Naive thymus-derived CD4-positive, alpha-beta T cell (primary cell): ENCODE measurements at regions not wholly inside any gene's neighbourhood (a gene's known extent, or its start where the extent isn't known, plus 50 kb on each side); places are given as distances from the start of the nearest gene placed in this dataset.
"Not testable (repeated sequence)": the region's sequence is repeated elsewhere in the genome, so short reads cannot be mapped to it uniquely, and the experiment has no call there.

ENCODE experiments used
- ATAC-seq: fragments of 150-1000 bp; cut with Tn5 transposase; 2 replicates; pipeline ENCODE4 v1.10.0; 2021; ENCODE audit warnings: mild to moderate bottlenecking, moderate library complexity
- CTCF ChIA-PET: fragments of 350-600 bp; sonication (Branson Sonifier 250); formaldehyde crosslinking; loops from one replicate; lab custom pipeline; 2021; ENCODE audit warnings: antibody characterized with exemption; lab: Charles Lee
- POLR2A ChIA-PET: fragments of 350-600 bp; sonication (Branson Sonifier 250); formaldehyde crosslinking; loops from one replicate; lab custom pipeline; 2021; ENCODE audit warnings: antibody characterized with exemption, inconsistent platforms; lab: Charles Lee
- DNase-seq, 9 donors: peaks; one replicate each; pipeline versions ENCODE4 v3.0.0 to v3.0.0-alpha.2; 2020 to 2022; ENCODE audit warnings: mixed read lengths in 1 of 9
- H3K27ac ChIP-seq: one replicate; pipeline ENCODE4 v1.7.0; 2013; ENCODE audit warnings: mild to moderate bottlenecking, low read depth, low read length, moderate library complexity
- H3K27me3 ChIP-seq, 2 donors: one replicate each; pipeline ENCODE4 v1.7.0; 2013; ENCODE audit warnings: low read length in 2 of 2, mild to moderate bottlenecking in 2 of 2, moderate library complexity in 2 of 2; ENCODE audit not compliant: control insufficient read depth in 2 of 2, insufficient read depth in 2 of 2
- H3K36me3 ChIP-seq, 3 experiments: 1 replicate in 2 of 3; 2 replicates in 1 of 3; pipeline ENCODE4 v1.7.0; 2013; ENCODE audit warnings: low read length in 3 of 3, mild to moderate bottlenecking in 3 of 3, moderate library complexity in 1 of 3; ENCODE audit not compliant: insufficient read depth in 3 of 3, control insufficient read depth in 2 of 3
- H3K4me1 ChIP-seq, 2 donors: one replicate each; pipeline ENCODE4 v1.7.0; 2013; ENCODE audit warnings: low read length in 2 of 2, mild to moderate bottlenecking in 2 of 2, moderate library complexity in 1 of 2; ENCODE audit not compliant: control insufficient read depth in 2 of 2, insufficient read depth in 2 of 2
- H3K4me3 ChIP-seq: 2 replicates; pipeline ENCODE4 v1.7.0; 2013; ENCODE audit warnings: mild to moderate bottlenecking, low read length
- H3K9me3 ChIP-seq, 3 experiments: 1 replicate in 2 of 3; 2 replicates in 1 of 3; pipeline ENCODE4 v1.7.0; 2013; ENCODE audit warnings: low read length in 3 of 3; ENCODE audit not compliant: control insufficient read depth in 2 of 3
- H3K27ac Mint-ChIP-seq, 9 donors: one replicate each; pipeline ENCODE4 v1.8.0; 2020 to 2022; ENCODE audit warnings: mixed read lengths in 9 of 9, mild to moderate bottlenecking in 8 of 9, moderate library complexity in 5 of 9, inconsistent platforms in 2 of 9
- H3K27me3 Mint-ChIP-seq, 5 donors: one replicate each; pipeline ENCODE4 v1.8.0; 2021 to 2022; ENCODE audit warnings: mixed read lengths in 5 of 5, mild to moderate bottlenecking in 1 of 5
- H3K36me3 Mint-ChIP-seq, 5 donors: one replicate each; pipeline ENCODE4 v1.8.0; 2020 to 2022; ENCODE audit warnings: mixed read lengths in 5 of 5, mild to moderate bottlenecking in 3 of 5, inconsistent platforms in 1 of 5
- H3K4me1 Mint-ChIP-seq, 7 donors: one replicate each; pipeline ENCODE4 v1.8.0; 2020 to 2022; ENCODE audit warnings: mixed read lengths in 7 of 7, mild to moderate bottlenecking in 3 of 7, inconsistent platforms in 1 of 7
- H3K4me3 Mint-ChIP-seq, 10 donors: one replicate each; pipeline ENCODE4 v1.8.0; 2020 to 2022; ENCODE audit warnings: mild to moderate bottlenecking in 10 of 10, mixed read lengths in 10 of 10, moderate library complexity in 6 of 10, inconsistent platforms in 2 of 10
- H3K9me3 Mint-ChIP-seq, 11 donors: one replicate each; pipeline ENCODE4 v1.8.0; 2020 to 2022; ENCODE audit warnings: mixed read lengths in 11 of 11, mild to moderate bottlenecking in 4 of 11, inconsistent platforms in 1 of 11, moderate library complexity in 1 of 11
- intact Hi-C, 2 donors: fragments of 100-400 bp; cut with micrococcal nuclease; formaldehyde crosslinking; loops; one replicate each; pipeline ENCODE4 v1.15.1; 2023

DNA sequence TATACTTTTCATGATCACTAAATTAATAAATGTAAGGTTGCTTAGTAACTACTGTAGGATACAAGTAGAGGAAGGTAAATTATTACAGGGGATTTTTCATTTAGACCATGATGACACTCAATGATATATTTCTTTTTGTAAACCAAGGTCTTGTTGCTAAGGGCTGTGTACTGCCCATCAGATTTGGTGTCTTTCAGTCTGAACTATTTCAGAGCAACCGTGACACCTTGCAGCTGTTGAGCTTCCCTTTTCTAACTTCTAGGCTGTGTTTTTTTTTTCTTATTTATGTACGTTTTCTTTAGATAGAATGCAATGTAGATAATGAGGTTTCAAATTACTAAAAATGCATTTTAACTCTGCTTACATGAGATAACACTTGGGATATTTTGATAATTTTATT, 292.0 kb upstream of the MBL2 start:
- DNase-seq (no peak), ATAC-seq (no peak)
- H3K9me3 Mint-ChIP-seq, result peaks cover 0 to 19% (median 8%) of the 10 kb centered on the region in 11 donors
- no peak overlapping the region for H3K4me3 Mint-ChIP-seq
- Histone ChIP-seq H3K4me3 (no peak overlapping the region), H3K27me3 (no peaks in the 10 kb centered on the region), H3K36me3 (no peaks in the 10 kb centered on the region), H3K27ac (no peak overlapping the region), H3K9me3 (no peaks in the 10 kb centered on the region), H3K4me1 (no peaks in the 10 kb centered on the region)
- intact Hi-C loops, result no loop called here
- no peaks in the 10 kb centered on the region for H3K36me3 Mint-ChIP-seq
- CTCF ChIA-PET, result no interaction called here
- no peaks in the 10 kb centered on the region for H3K27me3 Mint-ChIP-seq
- no peaks in the 10 kb centered on the region for H3K4me1 Mint-ChIP-seq
- no peak overlapping the region for H3K27ac Mint-ChIP-seq
- POLR2A ChIA-PET, result no interaction called here

DNA sequence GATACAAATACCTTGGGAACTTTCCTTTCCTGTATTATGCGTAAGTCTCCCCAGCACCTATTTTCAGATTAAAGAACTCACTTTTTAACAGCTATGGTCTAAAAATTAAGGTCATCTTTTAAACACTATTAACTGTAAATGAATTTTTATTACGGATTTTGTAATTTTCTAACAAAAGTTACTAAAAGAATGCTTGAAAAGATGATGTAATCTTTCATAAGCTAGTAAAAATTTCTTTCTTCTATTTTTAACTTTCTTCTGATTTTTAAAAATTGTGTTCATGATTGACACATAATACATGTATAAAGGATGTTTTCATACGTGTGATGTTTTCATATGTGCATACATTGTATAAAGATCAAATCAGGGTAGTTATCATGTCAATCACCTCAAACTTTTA, 291.2 kb upstream of the MBL2 start:
- H3K27ac ChIP-seq, result no peak overlapping the region
- H3K9me3 ChIP-seq, result no peaks in the 10 kb centered on the region
- no peak for DNase-seq
- no peaks in the 10 kb centered on the region for H3K36me3 ChIP-seq
- Mint-ChIP-seq H3K9me3 (peaks cover 0 to 18% (median 7%) of the 10 kb centered on the region in 11 donors), H3K4me3 (no peak overlapping the region), H3K36me3 (no peaks in the 10 kb centered on the region), H3K27ac (no peak overlapping the region), H3K27me3 (no peaks in the 10 kb centered on the region), H3K4me1 (no peaks in the 10 kb centered on the region)
- ChIA-PET POLR2A (no interaction called here), CTCF (no interaction called here)
- no peak overlapping the region for H3K4me3 ChIP-seq
- intact Hi-C loops, result no loop called here
- no peak for ATAC-seq
- no peaks in the 10 kb centered on the region for H3K4me1 ChIP-seq
- H3K27me3 ChIP-seq, result no peaks in the 10 kb centered on the region

DNA sequence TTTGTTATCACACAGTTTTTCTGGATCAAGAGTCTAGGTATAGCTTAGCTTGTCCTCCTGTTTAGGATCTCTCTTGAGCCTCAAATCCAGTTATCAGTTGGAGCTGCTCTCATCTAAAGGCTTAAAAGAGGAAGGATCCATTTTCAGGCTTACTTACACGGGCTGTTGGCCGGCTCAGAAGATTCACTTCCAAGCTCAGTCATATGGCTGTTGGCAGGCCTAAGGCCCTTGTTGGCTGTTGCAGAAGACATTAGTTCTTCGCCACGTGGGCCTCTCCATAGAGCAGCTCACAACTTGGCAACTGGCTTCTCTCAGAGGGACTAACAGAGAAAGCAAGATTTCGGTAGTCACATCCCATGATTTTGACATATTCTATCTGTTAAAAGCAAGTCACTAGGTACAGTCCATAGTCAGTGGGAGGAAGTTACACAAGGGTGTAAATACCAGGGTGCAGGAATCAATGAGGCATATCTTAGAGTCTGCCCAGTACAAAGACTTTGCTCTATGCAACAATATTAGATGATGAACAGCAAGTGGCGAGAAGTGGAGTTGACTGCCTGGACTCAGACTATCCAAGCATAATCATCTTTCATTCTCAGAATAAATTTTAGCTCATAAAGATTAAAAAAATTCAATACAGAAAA, 280.1 kb upstream of the MBL2 start:
- no peak for ATAC-seq

DNA sequence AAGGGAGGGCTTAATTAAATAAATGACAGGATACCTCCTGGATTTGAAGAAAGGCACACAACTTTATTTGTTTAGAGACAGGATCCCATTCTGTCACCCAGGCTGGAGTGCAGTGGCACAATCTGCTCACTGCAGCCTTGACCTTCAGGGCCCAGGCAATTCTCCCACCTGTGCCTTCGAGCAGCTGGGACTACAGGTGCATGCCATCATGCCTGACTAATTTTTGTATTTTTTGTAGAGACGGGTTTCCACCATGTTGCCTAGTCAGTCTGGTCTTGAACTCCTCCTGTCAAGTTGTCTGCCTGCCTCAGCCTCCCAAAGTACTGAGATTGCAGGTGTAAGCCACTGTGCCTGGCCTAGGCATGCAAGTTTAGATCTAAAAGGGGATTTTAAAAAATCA, 272.7 kb upstream of the MBL2 start:
- H3K27me3 Mint-ChIP-seq, result no peaks in the 10 kb centered on the region
- ATAC-seq (no peak), DNase-seq (no peak)
- Histone ChIP-seq H3K9me3 (no peaks in the 10 kb centered on the region), H3K27me3 (no peaks in the 10 kb centered on the region), H3K27ac (no peak overlapping the region), H3K4me3 (no peak overlapping the region), H3K36me3 (no peaks in the 10 kb centered on the region), H3K4me1 (no peaks in the 10 kb centered on the region)
- no peaks in the 10 kb centered on the region for H3K4me1 Mint-ChIP-seq
- H3K27ac Mint-ChIP-seq, result no peak overlapping the region
- intact Hi-C loops, result no loop called here
- H3K4me3 Mint-ChIP-seq, result no peak overlapping the region
- POLR2A ChIA-PET, result no interaction called here
- H3K36me3 Mint-ChIP-seq, result no peaks in the 10 kb centered on the region
- CTCF ChIA-PET, result no interaction called here
- peaks cover 0 to 4% (median 0%) of the 10 kb centered on the region in 11 donors for H3K9me3 Mint-ChIP-seq

More for the DNA sequence above, 280.1 kb upstream of the MBL2 start:
- Mint-ChIP-seq H3K36me3 (no peaks in the 10 kb centered on the region), H3K27ac (no peak overlapping the region), H3K9me3 (peaks cover 0 to 7% (median 3%) of the 10 kb centered on the region in 11 donors), H3K27me3 (no peaks in the 10 kb centered on the region), H3K4me1 (no peaks in the 10 kb centered on the region), H3K4me3 (no peak overlapping the region)
- H3K4me1 ChIP-seq, result no peaks in the 10 kb centered on the region
- CTCF ChIA-PET, result no interaction called here
- no peaks in the 10 kb centered on the region for H3K36me3 ChIP-seq
- intact Hi-C loops, result loop anchor here in 1 of 2 donors (2.0 kb wide), 1 partner anchor 36 kb away; no protein-coding TSS in a partner anchor
- H3K9me3 ChIP-seq, result no peaks in the 10 kb centered on the region
- H3K27ac ChIP-seq, result no peak overlapping the region
- POLR2A ChIA-PET, result no interaction called here
- H3K27me3 ChIP-seq, result no peaks in the 10 kb centered on the region
- no peak for DNase-seq
- no peak overlapping the region for H3K4me3 ChIP-seq

GRCh38 chr10:53035823-53036222, 263.2 kb upstream of the MBL2 start:
- H3K4me1 Mint-ChIP-seq, intact Hi-C loops, H3K27me3 Mint-ChIP-seq, POLR2A ChIA-PET, H3K4me1 ChIP-seq, H3K27me3 ChIP-seq, H3K27ac Mint-ChIP-seq, CTCF ChIA-PET, H3K36me3 Mint-ChIP-seq, H3K27ac ChIP-seq, H3K36me3 ChIP-seq, H3K4me3 Mint-ChIP-seq, ATAC-seq, H3K9me3 ChIP-seq, H3K4me3 ChIP-seq, DNase-seq, H3K9me3 Mint-ChIP-seq: not testable (repeated sequence)

GRCh38 chr10:53033396-53033795, 260.8 kb upstream of the MBL2 start:
- H3K36me3 ChIP-seq, result no peaks in the 10 kb centered on the region
- Mint-ChIP-seq H3K36me3 (no peaks in the 10 kb centered on the region), H3K27ac (no peak overlapping the region), H3K27me3 (no peaks in the 10 kb centered on the region), H3K4me1 (peaks cover 0 to 1% (median 0%) of the 10 kb centered on the region in 7 donors), H3K9me3 (peaks cover 0 to 6% (median 0%) of the 10 kb centered on the region in 11 donors), H3K4me3 (no peak overlapping the region)
- DNase-seq, result no peak
- intact Hi-C loops, result no loop called here
- POLR2A ChIA-PET, result no interaction called here
- H3K9me3 ChIP-seq, result no peaks in the 10 kb centered on the region
- H3K4me3 ChIP-seq, result no peak overlapping the region
- no peaks in the 10 kb centered on the region for H3K4me1 ChIP-seq
- CTCF ChIA-PET, result no interaction called here
- no peaks in the 10 kb centered on the region for H3K27me3 ChIP-seq
- H3K27ac ChIP-seq, result no peak overlapping the region
- ATAC-seq, result no peak
